ENCODE measurements at regions not wholly inside any gene's neighbourhood (a gene's known extent, or its start where the extent isn't known, plus 50 kb on each side); places are given as distances from the start of the nearest gene placed in this dataset.

DNA sequence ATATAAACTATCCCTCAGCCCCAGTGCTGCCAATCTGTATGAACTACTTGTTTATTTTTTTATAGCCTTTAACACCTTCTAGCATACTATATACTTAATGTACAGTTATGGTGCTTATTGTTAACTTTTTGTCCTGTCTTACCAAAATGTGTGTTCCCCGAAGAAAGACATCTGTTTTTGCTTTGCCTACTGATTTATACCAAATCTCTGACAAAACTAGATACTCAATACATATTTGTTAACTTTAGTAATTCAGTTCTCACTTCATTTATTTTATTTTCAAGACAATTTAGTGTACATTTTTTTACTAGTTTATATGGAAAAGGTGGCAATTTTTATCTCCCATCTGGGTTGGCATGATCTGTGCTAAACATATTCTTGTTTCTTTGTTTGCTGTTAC is 824.3 kb upstream of the ATXN8OS start:
- TF ChIP-seq POLR2A (IDR thresholded peaks at IDR 0.05) = no peak
- TF ChIP-seq, protein P1, sequence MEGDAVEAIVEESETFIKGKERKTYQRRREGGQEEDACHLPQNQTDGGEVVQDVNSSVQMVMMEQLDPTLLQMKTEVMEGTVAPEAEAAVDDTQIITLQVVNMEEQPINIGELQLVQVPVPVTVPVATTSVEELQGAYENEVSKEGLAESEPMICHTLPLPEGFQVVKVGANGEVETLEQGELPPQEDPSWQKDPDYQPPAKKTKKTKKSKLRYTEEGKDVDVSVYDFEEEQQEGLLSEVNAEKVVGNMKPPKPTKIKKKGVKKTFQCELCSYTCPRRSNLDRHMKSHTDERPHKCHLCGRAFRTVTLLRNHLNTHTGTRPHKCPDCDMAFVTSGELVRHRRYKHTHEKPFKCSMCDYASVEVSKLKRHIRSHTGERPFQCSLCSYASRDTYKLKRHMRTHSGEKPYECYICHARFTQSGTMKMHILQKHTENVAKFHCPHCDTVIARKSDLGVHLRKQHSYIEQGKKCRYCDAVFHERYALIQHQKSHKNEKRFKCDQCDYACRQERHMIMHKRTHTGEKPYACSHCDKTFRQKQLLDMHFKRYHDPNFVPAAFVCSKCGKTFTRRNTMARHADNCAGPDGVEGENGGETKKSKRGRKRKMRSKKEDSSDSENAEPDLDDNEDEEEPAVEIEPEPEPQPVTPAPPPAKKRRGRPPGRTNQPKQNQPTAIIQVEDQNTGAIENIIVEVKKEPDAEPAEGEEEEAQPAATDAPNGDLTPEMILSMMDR (IDR thresholded peaks at IDR 0.05) = no peak
